Ovary (tissue), 3 donors: ENCODE measurements at regions not wholly inside any gene's neighbourhood (a gene's known extent, or its start where the extent isn't known, plus 50 kb on each side); places are given as distances from the start of the nearest gene placed in this dataset.

Experiments used
- CTCF ChIP-seq, 3 donors: fragments of 450-650 bp in 2 of 3; fragments of 200-600 bp in 1 of 3; IDR thresholded peaks; one replicate each; pipeline versions ENCODE4 v1.5.1 to v1.8.0; 2016 to 2022; ENCODE audit warnings: antibody characterized with exemption in 3 of 3, mild to moderate bottlenecking in 1 of 3
- EP300 ChIP-seq: sonication (generic); formaldehyde crosslinking; IDR thresholded peaks from one replicate; pipeline ENCODE4 v1.6.1; 2017; ENCODE audit warnings: antibody characterized with exemption
- donor health status: DM: no; HTN: no; CAD: no.

GRCh38 chr1:238233966-238234365 lies 343.2 kb upstream of the ZP4 start:
- no peak for TF ChIP-seq CTCF (IDR thresholded peaks at IDR 0.05)
- TF ChIP-seq EP300, result no peak
